Gastrocnemius medialis (tissue), 4 donors: ENCODE measurements at regions not wholly inside any gene's neighbourhood (a gene's known extent, or its start where the extent isn't known, plus 50 kb on each side); places are given as distances from the start of the nearest gene placed in this dataset.

ENCODE experiments used
- POLR2A ChIP-seq, 2 donors: fragments of 450-650 bp; IDR thresholded peaks; one replicate each; pipeline ENCODE4 v1.6.1; 2017; ENCODE audit warnings: antibody characterized with exemption in 2 of 2, mild to moderate bottlenecking in 2 of 2, moderate library complexity in 2 of 2
- TF ChIP-seq, protein P1 (sequence below), 5 experiments: fragments of 450-650 bp in 3 of 5; fragments of 200-600 bp in 2 of 5; sonication (generic) in 2 of 5; IDR thresholded peaks in 4 of 5; conservative IDR thresholded peaks in 1 of 5; 1 replicate in 4 of 5; 2 replicates in 1 of 5; pipeline ENCODE4 v1.5.1; 2016 to 2019; ENCODE audit warnings: antibody characterized with exemption in 5 of 5, mild to moderate bottlenecking in 3 of 5, moderate library complexity in 3 of 5

DNA sequence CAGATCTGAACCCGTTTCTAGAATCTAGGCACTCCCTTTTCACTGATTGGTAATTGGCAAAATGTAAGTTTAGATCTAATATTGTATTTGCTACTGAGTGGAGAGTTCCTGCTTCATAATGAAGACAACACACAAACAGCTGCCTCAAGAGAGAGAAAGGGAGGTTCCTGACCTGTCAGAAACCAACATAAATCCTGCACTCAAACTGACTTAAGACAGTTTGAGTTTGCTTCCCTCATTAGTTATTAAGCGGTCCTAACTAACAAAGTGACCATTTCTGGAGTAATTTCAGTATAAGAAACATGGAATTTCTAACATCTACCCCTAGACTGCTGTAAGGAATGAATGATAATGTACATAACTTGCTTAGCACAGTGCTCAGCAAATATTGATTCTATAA is 191.2 kb downstream of the METTL4 start:
- TF ChIP-seq POLR2A (IDR thresholded peaks at IDR 0.05) = no peak
- TF ChIP-seq, protein P1, sequence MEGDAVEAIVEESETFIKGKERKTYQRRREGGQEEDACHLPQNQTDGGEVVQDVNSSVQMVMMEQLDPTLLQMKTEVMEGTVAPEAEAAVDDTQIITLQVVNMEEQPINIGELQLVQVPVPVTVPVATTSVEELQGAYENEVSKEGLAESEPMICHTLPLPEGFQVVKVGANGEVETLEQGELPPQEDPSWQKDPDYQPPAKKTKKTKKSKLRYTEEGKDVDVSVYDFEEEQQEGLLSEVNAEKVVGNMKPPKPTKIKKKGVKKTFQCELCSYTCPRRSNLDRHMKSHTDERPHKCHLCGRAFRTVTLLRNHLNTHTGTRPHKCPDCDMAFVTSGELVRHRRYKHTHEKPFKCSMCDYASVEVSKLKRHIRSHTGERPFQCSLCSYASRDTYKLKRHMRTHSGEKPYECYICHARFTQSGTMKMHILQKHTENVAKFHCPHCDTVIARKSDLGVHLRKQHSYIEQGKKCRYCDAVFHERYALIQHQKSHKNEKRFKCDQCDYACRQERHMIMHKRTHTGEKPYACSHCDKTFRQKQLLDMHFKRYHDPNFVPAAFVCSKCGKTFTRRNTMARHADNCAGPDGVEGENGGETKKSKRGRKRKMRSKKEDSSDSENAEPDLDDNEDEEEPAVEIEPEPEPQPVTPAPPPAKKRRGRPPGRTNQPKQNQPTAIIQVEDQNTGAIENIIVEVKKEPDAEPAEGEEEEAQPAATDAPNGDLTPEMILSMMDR (IDR thresholded peaks at IDR 0.05 in 4 of 5, conservative IDR thresholded peaks at IDR 0.05 in 1 of 5) = no peak
